ENCODE measurements at regions not wholly inside any gene's neighbourhood (a gene's known extent, or its start where the extent isn't known, plus 50 kb on each side); places are given as distances from the start of the nearest gene placed in this dataset.

- intact Hi-C loops (cut with DNase I), result no loop called here
- no peak overlapping the region for H3K27ac ChIP-seq
- H3K9me3 ChIP-seq, result no peaks in the 10 kb centered on the region
- DNase-seq (no peak), ATAC-seq (no peak)
- no peaks in the 10 kb centered on the region for H3K36me3 ChIP-seq
- 75 to 85% (median 82%) methylated on average over 4 of the region's 4 CpGs for WGBS, 4 donors
- no peaks in the 10 kb centered on the region for H3K27me3 ChIP-seq
- no peak for TF ChIP-seq POLR2A (IDR thresholded peaks at IDR 0.05)
- TF ChIP-seq, protein P1, sequence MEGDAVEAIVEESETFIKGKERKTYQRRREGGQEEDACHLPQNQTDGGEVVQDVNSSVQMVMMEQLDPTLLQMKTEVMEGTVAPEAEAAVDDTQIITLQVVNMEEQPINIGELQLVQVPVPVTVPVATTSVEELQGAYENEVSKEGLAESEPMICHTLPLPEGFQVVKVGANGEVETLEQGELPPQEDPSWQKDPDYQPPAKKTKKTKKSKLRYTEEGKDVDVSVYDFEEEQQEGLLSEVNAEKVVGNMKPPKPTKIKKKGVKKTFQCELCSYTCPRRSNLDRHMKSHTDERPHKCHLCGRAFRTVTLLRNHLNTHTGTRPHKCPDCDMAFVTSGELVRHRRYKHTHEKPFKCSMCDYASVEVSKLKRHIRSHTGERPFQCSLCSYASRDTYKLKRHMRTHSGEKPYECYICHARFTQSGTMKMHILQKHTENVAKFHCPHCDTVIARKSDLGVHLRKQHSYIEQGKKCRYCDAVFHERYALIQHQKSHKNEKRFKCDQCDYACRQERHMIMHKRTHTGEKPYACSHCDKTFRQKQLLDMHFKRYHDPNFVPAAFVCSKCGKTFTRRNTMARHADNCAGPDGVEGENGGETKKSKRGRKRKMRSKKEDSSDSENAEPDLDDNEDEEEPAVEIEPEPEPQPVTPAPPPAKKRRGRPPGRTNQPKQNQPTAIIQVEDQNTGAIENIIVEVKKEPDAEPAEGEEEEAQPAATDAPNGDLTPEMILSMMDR (IDR thresholded peaks at IDR 0.05), result no peak
- H3K4me3 ChIP-seq, result no peak overlapping the region
- peaks cover 0 to under 1% (median 0%) of the 10 kb centered on the region in 12 donors for H3K4me1 ChIP-seq
Measured at GRCh38 chr2:173713904-173714555, 251.1 kb downstream of the SP3 start.

DNA sequence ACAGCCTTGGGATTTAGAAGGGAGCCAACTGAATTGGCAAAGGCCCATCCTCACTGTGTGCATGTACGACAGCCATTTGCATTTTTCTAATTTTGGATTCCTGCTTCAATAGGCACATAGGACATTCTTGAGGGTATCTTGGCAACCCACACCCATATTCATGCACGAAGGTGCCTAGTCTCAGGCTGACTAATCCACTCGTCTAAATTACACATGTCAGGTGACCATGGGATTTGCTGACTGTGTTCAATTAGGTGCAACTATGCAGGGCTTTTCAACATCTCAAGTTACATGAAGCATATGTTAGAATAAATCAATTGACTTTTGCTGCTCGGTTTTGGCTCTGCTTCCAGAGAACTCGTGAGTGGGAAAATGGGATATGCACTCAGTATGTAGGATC, 249.7 kb downstream of the SP3 start:
- no peak for TF ChIP-seq POLR2A (IDR thresholded peaks at IDR 0.05)
- TF ChIP-seq, protein P1 (IDR thresholded peaks at IDR 0.05), result no peak
- DNase-seq (no peak), ATAC-seq (no peak)
- intact Hi-C loops (cut with DNase I), result no loop called here
- H3K27ac ChIP-seq, result no peak overlapping the region
- H3K4me3 ChIP-seq, result no peak overlapping the region
- WGBS, 4 donors, result 63 to 73% (median 71%) methylated on average over 5 of the region's 5 CpGs
- H3K4me1 ChIP-seq, result no peaks in the 10 kb centered on the region
- H3K36me3 ChIP-seq, result no peaks in the 10 kb centered on the region
- no peaks in the 10 kb centered on the region for H3K9me3 ChIP-seq
- H3K27me3 ChIP-seq, result peaks cover 0 to 4% (median 0%) of the 10 kb centered on the region in 9 donors

GRCh38 chr2:173716458-173717052, 248.6 kb downstream of the SP3 start:
- 55 to 87% (median 75%) methylated on average over 1 of the region's 1 CpG for WGBS, 4 donors
- H3K4me1 ChIP-seq, result no peaks in the 10 kb centered on the region
- no peaks in the 10 kb centered on the region for H3K36me3 ChIP-seq
- TF ChIP-seq, protein P1 (IDR thresholded peaks at IDR 0.05), result no peak
- no peak for TF ChIP-seq POLR2A (IDR thresholded peaks at IDR 0.05)
- H3K27ac ChIP-seq, result no peak overlapping the region
- intact Hi-C loops (cut with DNase I), result no loop called here
- ATAC-seq (no peak), DNase-seq (no peak)
- H3K9me3 ChIP-seq, result no peaks in the 10 kb centered on the region
- H3K4me3 ChIP-seq, result no peak overlapping the region
- H3K27me3 ChIP-seq, result peaks cover 0 to 4% (median 0%) of the 10 kb centered on the region in 9 donors

DNA sequence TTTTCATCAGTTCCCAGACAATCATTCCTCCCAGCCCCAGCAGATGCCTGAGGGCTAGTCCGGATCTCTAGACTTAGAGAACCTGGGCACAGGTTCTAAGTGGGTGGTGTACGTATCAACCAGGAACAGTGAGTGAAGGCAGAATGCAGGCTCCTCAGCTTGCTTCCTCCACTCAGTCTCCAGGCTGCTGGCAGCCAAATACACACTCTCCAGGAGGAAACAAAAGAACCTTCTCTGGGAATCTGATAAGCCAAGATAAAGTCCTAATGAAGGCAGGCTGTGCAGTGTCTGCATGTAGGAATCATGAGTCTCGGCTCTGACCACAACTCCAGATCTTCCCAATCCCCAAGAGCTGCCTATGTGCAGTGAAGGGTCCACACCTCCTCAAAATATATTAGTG, 245.7 kb downstream of the SP3 start:
- Histone ChIP-seq H3K27ac (no peak overlapping the region), H3K36me3 (no peaks in the 10 kb centered on the region), H3K27me3 (peaks cover 0 to 4% (median 0%) of the 10 kb centered on the region in 9 donors), H3K4me3 (no peak overlapping the region), H3K4me1 (no peaks in the 10 kb centered on the region), H3K9me3 (no peaks in the 10 kb centered on the region)
- intact Hi-C loops (cut with DNase I), result no loop called here
- TF ChIP-seq, protein P1 (IDR thresholded peaks at IDR 0.05), result no peak
- no peak for TF ChIP-seq POLR2A (IDR thresholded peaks at IDR 0.05)
- ATAC-seq, result no peak
- no peak for DNase-seq
- WGBS, 4 donors, result 60 to 71% (median 65%) methylated on average over 3 of the region's 3 CpGs
